T-cell (primary cell): ENCODE measurements at regions not wholly inside any gene's neighbourhood (a gene's known extent, or its start where the extent isn't known, plus 50 kb on each side); places are given as distances from the start of the nearest gene placed in this dataset.

Source experiments
- ATAC-seq, 4 experiments: fragments of 200-7000 bp in 3 of 4; fragments of 150-1000 bp in 1 of 4; cut with Tn5 transposase; replicated peaks in 1 of 4; 1 replicate in 3 of 4; 2 replicates in 1 of 4; pipeline ENCODE4 v1.10.0; 2021; ENCODE audit warnings: moderate library complexity in 3 of 4, mild to moderate bottlenecking in 2 of 4, moderate number of reproducible peaks in 1 of 4
- CTCF ChIA-PET, 2 donors: fragments of 300-600 bp; sonication (Branson Sonifier 250); formaldehyde crosslinking; loops; one replicate each; lab custom pipeline; 2022; ENCODE audit warnings: antibody characterized with exemption in 2 of 2; lab: Charles Lee
- POLR2A ChIA-PET, 2 donors: fragments of 300-600 bp; sonication (Branson Sonifier 250); formaldehyde crosslinking; loops; one replicate each; lab custom pipeline; 2022; ENCODE audit warnings: antibody characterized with exemption in 2 of 2; lab: Charles Lee
- DNase-seq, 35 experiments: peaks; one replicate each; pipeline versions ENCODE4 v3.0.0 to v3.0.0-alpha.2; 2013 to 2023
- H3K27ac ChIP-seq: one replicate; pipeline ENCODE4 v1.5.1; 2013; ENCODE audit warnings: low read length
- H3K27me3 ChIP-seq, 2 experiments: replicated peaks in 1 of 2; 1 replicate in 1 of 2; 2 replicates in 1 of 2; pipeline versions ENCODE4 v1.6.1 to v1.7.0; 2013; ENCODE audit warnings: low read length in 1 of 2, mixed read lengths in 1 of 2; ENCODE audit not compliant: control insufficient read depth in 2 of 2, insufficient read depth in 2 of 2; ENCODE audit errors: extremely low read depth in 1 of 2
- H3K36me3 ChIP-seq, 2 donors: 1 replicate in 1 of 2; 2 replicates in 1 of 2; pipeline versions ENCODE4 v1.6.1 to v1.7.0; 2013; ENCODE audit warnings: low read length in 1 of 2; ENCODE audit not compliant: control insufficient read depth in 2 of 2, insufficient read depth in 1 of 2; ENCODE audit errors: extremely low read depth in 1 of 2
- H3K4me1 ChIP-seq, 2 experiments: 1 replicate in 1 of 2; 2 replicates in 1 of 2; pipeline versions ENCODE4 v1.6.1 to v1.7.0; 2013; ENCODE audit warnings: low read length in 2 of 2, mixed read lengths in 1 of 2; ENCODE audit not compliant: insufficient read depth in 2 of 2, control insufficient read depth in 1 of 2; ENCODE audit errors: extremely low read depth in 1 of 2
- H3K4me3 ChIP-seq, 2 donors: 1 replicate in 1 of 2; 2 replicates in 1 of 2; pipeline versions ENCODE4 v1.5.1 to v1.7.0; 2013; ENCODE audit warnings: mild to moderate bottlenecking in 2 of 2, low read length in 1 of 2, moderate library complexity in 1 of 2; ENCODE audit not compliant: control insufficient read depth in 1 of 2; ENCODE audit errors: extremely low read depth in 1 of 2
- H3K9me3 ChIP-seq: 2 replicates; pipeline ENCODE4 v1.7.0; 2013
- H3K27ac Mint-ChIP-seq, 2 donors: one replicate each; pipeline ENCODE4 v1.8.0; 2020 to 2021; ENCODE audit warnings: mild to moderate bottlenecking in 2 of 2, mixed read lengths in 2 of 2
- H3K27me3 Mint-ChIP-seq, 2 donors: one replicate each; pipeline ENCODE4 v1.8.0; 2021 to 2022; ENCODE audit warnings: mixed read lengths in 2 of 2
- H3K36me3 Mint-ChIP-seq: one replicate; pipeline ENCODE4 v1.8.0; 2021; ENCODE audit warnings: mixed read lengths
- H3K4me1 Mint-ChIP-seq, 3 donors: one replicate each; pipeline ENCODE4 v1.8.0; 2020 to 2022; ENCODE audit warnings: mixed read lengths in 3 of 3, mild to moderate bottlenecking in 1 of 3
- H3K4me3 Mint-ChIP-seq, 3 donors: one replicate each; pipeline ENCODE4 v1.8.0; 2020 to 2022; ENCODE audit warnings: mild to moderate bottlenecking in 3 of 3, mixed read lengths in 3 of 3, moderate library complexity in 3 of 3
- H3K9me3 Mint-ChIP-seq, 3 donors: one replicate each; pipeline ENCODE4 v1.8.0; 2020 to 2022; ENCODE audit warnings: mixed read lengths in 3 of 3
- WGBS: methylation state at CpG from one replicate; pipeline ENCODE4 v1.1.5; 2013; ENCODE audit warnings: missing lambda C conversion rate; ENCODE audit not compliant: insufficient coverage; 5-methylcytosine and 5-hydroxymethylcytosine counted together

- ChIA-PET POLR2A (no interaction called here), CTCF (no interaction called here)
- 40% methylated on average over 1 of the region's 4 CpGs for WGBS
- peaks cover 0 to 5% of the 10 kb centered on the region in 2 experiments for H3K27me3 ChIP-seq
- H3K36me3 ChIP-seq = no peaks in the 10 kb centered on the region
- H3K4me3 ChIP-seq = no peak overlapping the region
- H3K4me1 Mint-ChIP-seq = no peaks in the 10 kb centered on the region
- ATAC-seq (no peak), DNase-seq (no peak)
- H3K4me3 Mint-ChIP-seq = no peak overlapping the region
- H3K9me3 ChIP-seq = no peaks in the 10 kb centered on the region
- H3K27ac ChIP-seq = no peak overlapping the region
- H3K27me3 Mint-ChIP-seq = peaks cover 0 to 8% of the 10 kb centered on the region in 2 donors
- H3K27ac Mint-ChIP-seq = no peak overlapping the region
- H3K4me1 ChIP-seq = no peaks in the 10 kb centered on the region
- no peaks in the 10 kb centered on the region for H3K9me3 Mint-ChIP-seq
- H3K36me3 Mint-ChIP-seq = no peaks in the 10 kb centered on the region
Measured at GRCh38 chr12:105744371-105745058, 394.2 kb downstream of the NUAK1 start.

DNA sequence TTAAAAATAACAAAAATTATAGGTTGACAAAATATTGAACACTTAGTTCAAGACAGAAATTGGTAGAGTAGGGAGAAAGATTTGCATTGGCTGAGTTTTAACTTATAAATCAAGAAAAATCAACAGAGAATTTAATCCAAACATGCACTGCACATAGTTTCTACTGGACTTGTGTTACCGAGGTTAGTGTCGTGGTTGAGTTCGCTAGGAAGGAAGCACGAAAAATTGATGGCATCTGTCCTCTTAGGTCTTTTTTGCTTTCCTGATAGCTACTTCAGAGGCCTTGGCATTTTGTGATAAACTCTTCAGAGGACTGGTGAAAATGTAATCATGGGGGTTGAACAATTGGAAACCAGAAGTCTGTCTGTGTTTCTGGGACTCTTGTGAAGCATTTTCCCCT is 392.9 kb downstream of the NUAK1 start:
- ATAC-seq = no peak
- H3K27ac ChIP-seq = no peak overlapping the region
- H3K4me3 Mint-ChIP-seq = no peak overlapping the region
- H3K27me3 Mint-ChIP-seq = peaks cover 0 to 8% of the 10 kb centered on the region in 2 donors
- no peaks in the 10 kb centered on the region for H3K36me3 Mint-ChIP-seq
- ChIA-PET CTCF (no interaction called here), POLR2A (no interaction called here)
- no peak overlapping the region for H3K27ac Mint-ChIP-seq
- no peak overlapping the region for H3K4me3 ChIP-seq
- no peaks in the 10 kb centered on the region for H3K4me1 ChIP-seq
- H3K27me3 ChIP-seq = peaks cover 0 to 5% of the 10 kb centered on the region in 2 experiments
- H3K36me3 ChIP-seq = no peaks in the 10 kb centered on the region
- no peaks in the 10 kb centered on the region for H3K9me3 ChIP-seq
- 20% methylated on average over 1 of the region's 4 CpGs for WGBS
- H3K4me1 Mint-ChIP-seq = no peaks in the 10 kb centered on the region
- DNase-seq = no peak
- H3K9me3 Mint-ChIP-seq = no peaks in the 10 kb centered on the region

DNA sequence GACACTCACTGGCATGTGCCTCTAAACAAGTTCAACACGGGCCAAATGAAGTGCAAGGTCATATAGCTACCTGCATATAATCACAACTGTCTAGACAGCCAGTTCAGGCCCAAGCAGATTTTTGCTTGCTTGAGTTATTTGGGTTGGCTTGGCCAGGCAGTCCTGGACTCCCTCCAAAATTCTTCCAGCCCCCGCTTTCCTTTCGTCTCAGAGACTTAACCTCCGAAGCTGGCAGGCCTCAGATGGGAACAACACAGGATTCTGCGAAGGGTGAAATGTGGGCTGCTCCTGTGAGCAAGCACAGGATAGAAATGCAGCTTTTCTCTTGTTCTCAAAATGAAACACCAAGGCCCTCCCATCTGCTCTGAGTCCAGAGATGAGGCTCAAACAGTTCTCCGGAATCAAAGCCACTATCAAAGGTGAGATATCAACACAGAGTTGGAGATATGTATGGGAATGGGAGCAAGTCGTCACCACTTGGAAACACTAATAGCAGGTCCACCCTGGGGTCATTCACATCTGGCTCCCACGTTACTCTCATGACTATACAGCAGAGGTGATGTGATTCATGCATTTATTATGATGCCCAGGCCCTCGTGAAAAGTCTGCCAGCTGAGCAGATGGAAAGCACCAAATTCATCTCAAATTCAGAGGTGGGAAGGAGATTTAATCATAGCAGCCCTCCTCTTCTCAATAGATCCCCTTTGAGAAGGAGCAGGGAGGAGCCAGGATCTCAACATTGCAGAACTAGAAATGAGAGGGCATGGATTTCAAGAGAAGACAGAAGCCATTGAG is 389.8 kb downstream of the NUAK1 start:
- Histone ChIP-seq H3K27ac (no peak overlapping the region), H3K4me3 (no peak overlapping the region), H3K36me3 (no peaks in the 10 kb centered on the region), H3K9me3 (no peaks in the 10 kb centered on the region), H3K27me3 (no peaks in the 10 kb centered on the region), H3K4me1 (no peaks in the 10 kb centered on the region)
- 60% methylated on average over 1 of the region's 9 CpGs for WGBS
- Mint-ChIP-seq H3K9me3 (no peaks in the 10 kb centered on the region), H3K4me1 (no peaks in the 10 kb centered on the region), H3K36me3 (no peaks in the 10 kb centered on the region), H3K27ac (no peak overlapping the region), H3K4me3 (no peak overlapping the region), H3K27me3 (no peaks in the 10 kb centered on the region)
- ChIA-PET CTCF (no interaction called here), POLR2A (no interaction called here)
- DNase-seq (no peak), ATAC-seq (no peak)

DNA sequence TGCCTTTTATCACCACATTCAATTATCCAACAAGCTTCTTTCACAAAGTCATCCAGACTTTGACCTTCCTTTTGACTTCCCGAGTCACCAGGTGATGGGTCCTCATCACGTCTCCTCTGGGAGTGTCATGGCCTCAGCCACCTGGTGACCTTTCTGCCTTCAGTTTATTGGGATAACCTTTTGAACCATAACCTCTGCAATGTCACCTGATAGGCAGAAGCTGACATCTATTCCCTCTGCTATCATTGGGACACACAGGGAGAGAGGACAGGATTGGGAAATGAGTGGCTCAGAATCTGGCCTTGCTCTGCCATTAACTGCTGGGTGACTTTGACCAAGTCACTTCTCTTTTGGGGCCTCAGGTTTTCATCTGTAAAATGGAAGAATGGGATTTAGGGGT is 388.7 kb downstream of the NUAK1 start:
- Mint-ChIP-seq H3K27ac (no peak overlapping the region), H3K9me3 (no peaks in the 10 kb centered on the region), H3K36me3 (no peaks in the 10 kb centered on the region), H3K27me3 (no peaks in the 10 kb centered on the region), H3K4me3 (no peak overlapping the region), H3K4me1 (no peaks in the 10 kb centered on the region)
- no peaks in the 10 kb centered on the region for H3K4me1 ChIP-seq
- ChIA-PET POLR2A (no interaction called here), CTCF (no interaction called here)
- H3K36me3 ChIP-seq = no peaks in the 10 kb centered on the region
- H3K9me3 ChIP-seq = no peaks in the 10 kb centered on the region
- ATAC-seq (no peak), DNase-seq (no peak)
- H3K4me3 ChIP-seq = no peak overlapping the region
- no peak overlapping the region for H3K27ac ChIP-seq
- 69% methylated on average over 2 of the region's 2 CpGs for WGBS
- no peaks in the 10 kb centered on the region for H3K27me3 ChIP-seq

DNA sequence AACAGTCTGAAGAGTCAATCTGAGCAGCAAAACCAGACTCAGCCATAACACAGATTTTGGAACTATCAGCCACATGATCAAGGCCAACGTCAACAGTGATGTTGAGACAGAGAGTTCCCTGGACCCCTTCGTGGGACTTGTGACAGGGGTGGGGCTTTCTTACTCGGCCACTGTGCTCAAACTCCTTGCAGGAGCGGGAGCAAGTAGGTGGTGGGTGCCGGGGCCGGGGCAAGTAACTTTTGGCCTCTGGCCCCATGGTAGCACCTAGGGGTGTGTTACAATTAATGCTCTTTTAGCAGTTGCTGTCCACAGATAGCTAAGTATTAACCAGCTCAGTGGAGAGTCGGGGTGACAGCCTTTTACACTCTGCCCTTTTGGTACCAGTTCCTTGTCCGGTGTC is 384.4 kb downstream of the NUAK1 start:
- no peaks in the 10 kb centered on the region for H3K9me3 ChIP-seq
- H3K27ac ChIP-seq = no peak overlapping the region
- WGBS = 72% methylated on average over 7 of the region's 8 CpGs
- Mint-ChIP-seq H3K27me3 (no peaks in the 10 kb centered on the region), H3K27ac (no peak overlapping the region), H3K4me1 (no peaks in the 10 kb centered on the region), H3K36me3 (no peaks in the 10 kb centered on the region), H3K9me3 (peaks cover 0 to 4% (median 0%) of the 10 kb centered on the region in 3 donors), H3K4me3 (no peak overlapping the region)
- H3K4me3 ChIP-seq = no peak overlapping the region
- H3K4me1 ChIP-seq = no peaks in the 10 kb centered on the region
- CTCF ChIA-PET = no interaction called here
- H3K27me3 ChIP-seq = no peaks in the 10 kb centered on the region
- no peak for DNase-seq
- ATAC-seq = no peak
- no peaks in the 10 kb centered on the region for H3K36me3 ChIP-seq
- POLR2A ChIA-PET = no interaction called here

DNA sequence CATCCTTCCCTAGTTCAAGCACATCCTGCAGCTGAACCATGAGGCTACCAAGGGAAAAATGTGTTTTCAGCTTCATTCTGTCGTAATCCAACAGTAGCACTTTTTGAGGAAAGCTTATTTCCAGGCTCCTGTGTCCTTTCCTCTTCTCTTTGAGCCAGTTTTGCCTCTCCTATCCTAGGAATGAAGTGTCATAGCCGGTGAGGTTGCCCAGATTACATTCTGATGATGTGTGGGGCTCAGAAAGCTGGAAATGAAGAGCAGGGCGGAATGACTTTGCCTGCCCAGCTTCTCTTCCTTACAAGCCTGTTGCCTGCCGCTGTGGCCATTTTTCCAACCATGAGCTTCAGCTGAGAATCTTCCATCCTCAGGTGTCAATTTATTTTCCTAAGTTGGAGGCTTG is 381.8 kb downstream of the NUAK1 start:
- Histone ChIP-seq H3K4me1 (no peaks in the 10 kb centered on the region), H3K36me3 (no peaks in the 10 kb centered on the region), H3K27me3 (no peaks in the 10 kb centered on the region), H3K9me3 (no peaks in the 10 kb centered on the region), H3K4me3 (no peak overlapping the region), H3K27ac (no peak overlapping the region)
- ChIA-PET CTCF (no interaction called here), POLR2A (no interaction called here)
- H3K4me3 Mint-ChIP-seq = no peak overlapping the region
- H3K9me3 Mint-ChIP-seq = peaks cover 0 to 4% (median 0%) of the 10 kb centered on the region in 3 donors
- H3K27ac Mint-ChIP-seq = no peak overlapping the region
- peaks cover 0 to 3% of the 10 kb centered on the region in 2 donors for H3K27me3 Mint-ChIP-seq
- DNase-seq = no peak
- ATAC-seq = no peak
- no peaks in the 10 kb centered on the region for H3K36me3 Mint-ChIP-seq
- H3K4me1 Mint-ChIP-seq = no peaks in the 10 kb centered on the region
- 57% methylated on average over 1 of the region's 4 CpGs for WGBS
